HG03439 (cell line): ENCODE measurements at regions not wholly inside any gene's neighbourhood (a gene's known extent, or its start where the extent isn't known, plus 50 kb on each side); places are given as distances from the start of the nearest gene placed in this dataset.
A peak's percentile ranks its signal among the peaks of the same experiment; 100 is the strongest.
"Not testable (repeated sequence)": the region's sequence is repeated elsewhere in the genome, so short reads cannot be mapped to it uniquely, and the experiment has no call there.

Experiments used
- ATAC-seq: cut with Tn5 transposase; IDR thresholded peaks from one replicate; pipeline ENCODE4 v1.9.1; 2021; ENCODE audit warnings: mild to moderate bottlenecking, moderate library complexity; ENCODE audit not compliant: unreplicated experiment

GRCh38 chr9:29625292-29625731, 2052.0 kb upstream of the C9orf72 start:
- ATAC-seq = no peak

- no peak for ATAC-seq
Observed at GRCh38 chr9:29625931-29626330, 2052.7 kb upstream of the C9orf72 start.

- ATAC-seq = not testable (repeated sequence)
Observed at GRCh38 chr9:29628856-29629255, 2055.6 kb upstream of the C9orf72 start.

GRCh38 chr9:29637471-29638237, 2064.4 kb upstream of the C9orf72 start:
- no peak for ATAC-seq

- no peak for ATAC-seq
Observed at GRCh38 chr9:29640507-29640906, 2067.2 kb upstream of the C9orf72 start.

GRCh38 chr9:29644514-29644913, 2071.2 kb upstream of the C9orf72 start:
- no peak for ATAC-seq

- ATAC-seq = no peak
Observed at GRCh38 chr9:29647451-29647850, 2074.2 kb upstream of the C9orf72 start.

- ATAC-seq = no peak
Observed at GRCh38 chr9:29648132-29648531, 2074.9 kb upstream of the C9orf72 start.

- no peak for ATAC-seq
Observed at GRCh38 chr9:29648601-29649000, 2075.3 kb upstream of the C9orf72 start.

GRCh38 chr9:29656641-29657406, 2083.5 kb upstream of the C9orf72 start:
- no peak for ATAC-seq

- ATAC-seq = no peak
Observed at GRCh38 chr9:29657821-29658220, 2084.5 kb upstream of the C9orf72 start.

GRCh38 chr9:29659014-29659413, 2085.7 kb upstream of the C9orf72 start:
- no peak for ATAC-seq

- no peak for ATAC-seq
Observed at GRCh38 chr9:29659736-29660135, 2086.5 kb upstream of the C9orf72 start.

GRCh38 chr9:29668732-29669131, 2095.5 kb upstream of the C9orf72 start:
- no peak for ATAC-seq

- no peak for ATAC-seq
Observed at GRCh38 chr9:29669613-29670012, 2096.3 kb upstream of the C9orf72 start.

- no peak for ATAC-seq
Observed at GRCh38 chr9:29685531-29685930, 2112.2 kb upstream of the C9orf72 start.

GRCh38 chr9:29691145-29691544, 2117.9 kb upstream of the C9orf72 start:
- ATAC-seq = no peak

- ATAC-seq = peak; percentile 82
Observed at GRCh38 chr9:29691758-29692407, 2118.6 kb upstream of the C9orf72 start.

- no peak for ATAC-seq
Observed at GRCh38 chr9:29697011-29697410, 2123.7 kb upstream of the C9orf72 start.

- no peak for ATAC-seq
Observed at GRCh38 chr9:29701559-29701958, 2128.3 kb upstream of the C9orf72 start.

GRCh38 chr9:29701971-29702370, 2128.7 kb upstream of the C9orf72 start:
- ATAC-seq = no peak

GRCh38 chr9:29714860-29715259, 2141.6 kb upstream of the C9orf72 start:
- ATAC-seq = no peak
